ENCODE measurements at regions not wholly inside any gene's neighbourhood (a gene's known extent, or its start where the extent isn't known, plus 50 kb on each side); places are given as distances from the start of the nearest gene placed in this dataset.

DNA sequence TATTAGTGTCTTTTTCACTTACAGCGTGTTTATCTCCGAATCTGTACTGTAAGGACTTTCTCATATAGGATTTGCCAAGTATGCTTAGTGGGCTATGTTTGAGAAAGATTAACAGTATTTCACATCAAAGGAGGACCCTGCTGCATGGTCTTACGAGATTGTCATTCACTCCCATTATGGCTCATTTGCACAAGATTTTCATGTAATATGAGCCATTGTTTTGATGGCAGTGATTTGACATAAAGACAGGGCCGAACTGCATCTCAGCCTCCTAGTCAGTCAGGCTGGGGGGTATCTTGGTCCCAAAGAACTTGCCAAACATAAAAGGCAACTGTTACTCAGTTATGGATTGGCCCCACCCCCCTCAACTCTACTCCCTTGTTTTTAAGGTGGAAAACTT, 205.9 kb downstream of the ZIC1 start (continued):
- TF ChIP-seq, protein P1, sequence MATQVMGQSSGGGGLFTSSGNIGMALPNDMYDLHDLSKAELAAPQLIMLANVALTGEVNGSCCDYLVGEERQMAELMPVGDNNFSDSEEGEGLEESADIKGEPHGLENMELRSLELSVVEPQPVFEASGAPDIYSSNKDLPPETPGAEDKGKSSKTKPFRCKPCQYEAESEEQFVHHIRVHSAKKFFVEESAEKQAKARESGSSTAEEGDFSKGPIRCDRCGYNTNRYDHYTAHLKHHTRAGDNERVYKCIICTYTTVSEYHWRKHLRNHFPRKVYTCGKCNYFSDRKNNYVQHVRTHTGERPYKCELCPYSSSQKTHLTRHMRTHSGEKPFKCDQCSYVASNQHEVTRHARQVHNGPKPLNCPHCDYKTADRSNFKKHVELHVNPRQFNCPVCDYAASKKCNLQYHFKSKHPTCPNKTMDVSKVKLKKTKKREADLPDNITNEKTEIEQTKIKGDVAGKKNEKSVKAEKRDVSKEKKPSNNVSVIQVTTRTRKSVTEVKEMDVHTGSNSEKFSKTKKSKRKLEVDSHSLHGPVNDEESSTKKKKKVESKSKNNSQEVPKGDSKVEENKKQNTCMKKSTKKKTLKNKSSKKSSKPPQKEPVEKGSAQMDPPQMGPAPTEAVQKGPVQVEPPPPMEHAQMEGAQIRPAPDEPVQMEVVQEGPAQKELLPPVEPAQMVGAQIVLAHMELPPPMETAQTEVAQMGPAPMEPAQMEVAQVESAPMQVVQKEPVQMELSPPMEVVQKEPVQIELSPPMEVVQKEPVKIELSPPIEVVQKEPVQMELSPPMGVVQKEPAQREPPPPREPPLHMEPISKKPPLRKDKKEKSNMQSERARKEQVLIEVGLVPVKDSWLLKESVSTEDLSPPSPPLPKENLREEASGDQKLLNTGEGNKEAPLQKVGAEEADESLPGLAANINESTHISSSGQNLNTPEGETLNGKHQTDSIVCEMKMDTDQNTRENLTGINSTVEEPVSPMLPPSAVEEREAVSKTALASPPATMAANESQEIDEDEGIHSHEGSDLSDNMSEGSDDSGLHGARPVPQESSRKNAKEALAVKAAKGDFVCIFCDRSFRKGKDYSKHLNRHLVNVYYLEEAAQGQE (IDR thresholded peaks at IDR 0.05; ENCODE audit: unreplicated experiment): no peak
- no peak for TF ChIP-seq ZNF331 (CRISPR knock-in tag; IDR thresholded peaks at IDR 0.05; ENCODE audit: low read depth)
- no peak for TF ChIP-seq CREB1 (CRISPR knock-in tag; IDR thresholded peaks at IDR 0.05; ENCODE audit: low read depth)
- TF ChIP-seq, protein P2, sequence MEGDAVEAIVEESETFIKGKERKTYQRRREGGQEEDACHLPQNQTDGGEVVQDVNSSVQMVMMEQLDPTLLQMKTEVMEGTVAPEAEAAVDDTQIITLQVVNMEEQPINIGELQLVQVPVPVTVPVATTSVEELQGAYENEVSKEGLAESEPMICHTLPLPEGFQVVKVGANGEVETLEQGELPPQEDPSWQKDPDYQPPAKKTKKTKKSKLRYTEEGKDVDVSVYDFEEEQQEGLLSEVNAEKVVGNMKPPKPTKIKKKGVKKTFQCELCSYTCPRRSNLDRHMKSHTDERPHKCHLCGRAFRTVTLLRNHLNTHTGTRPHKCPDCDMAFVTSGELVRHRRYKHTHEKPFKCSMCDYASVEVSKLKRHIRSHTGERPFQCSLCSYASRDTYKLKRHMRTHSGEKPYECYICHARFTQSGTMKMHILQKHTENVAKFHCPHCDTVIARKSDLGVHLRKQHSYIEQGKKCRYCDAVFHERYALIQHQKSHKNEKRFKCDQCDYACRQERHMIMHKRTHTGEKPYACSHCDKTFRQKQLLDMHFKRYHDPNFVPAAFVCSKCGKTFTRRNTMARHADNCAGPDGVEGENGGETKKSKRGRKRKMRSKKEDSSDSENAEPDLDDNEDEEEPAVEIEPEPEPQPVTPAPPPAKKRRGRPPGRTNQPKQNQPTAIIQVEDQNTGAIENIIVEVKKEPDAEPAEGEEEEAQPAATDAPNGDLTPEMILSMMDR (conservative IDR thresholded peaks at IDR 0.05; ENCODE audit: low read depth in 2 of 2): no peak

DNA sequence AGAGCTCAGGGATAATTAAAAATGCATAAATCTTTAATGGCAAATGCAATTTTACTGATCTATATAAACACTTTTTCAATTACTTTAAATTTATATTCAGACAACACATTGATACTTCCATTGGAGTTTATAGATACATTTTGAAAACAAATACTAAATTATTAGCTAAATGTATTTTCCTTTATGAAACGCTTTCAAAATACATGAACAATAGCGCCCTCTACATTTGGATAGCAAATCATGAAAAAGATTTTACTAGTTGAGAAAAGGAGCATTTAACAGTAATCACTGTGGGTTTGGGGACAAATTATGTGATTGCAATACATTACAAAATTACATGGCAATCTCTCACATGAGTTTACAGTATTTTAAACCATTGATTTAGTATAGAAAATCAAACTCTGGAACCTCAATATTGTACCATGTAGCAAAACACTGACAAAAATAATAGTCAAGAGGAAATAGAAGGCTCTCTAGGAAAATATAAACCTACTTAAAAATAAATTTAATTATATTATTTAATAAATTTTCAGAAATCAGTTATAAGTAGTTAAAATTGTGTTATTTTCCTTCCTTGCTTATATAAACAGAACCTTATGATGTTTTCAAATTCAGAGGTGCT, 207.9 kb downstream of the ZIC1 start:
- no peaks in the 10 kb centered on the region for H4K20me1 ChIP-seq (replicated peaks; ENCODE audit: insufficient read depth)
- Mint-ChIP-seq H3K9me3 (no peaks in the 10 kb centered on the region), H3K27me3 (ENCODE audit: insufficient read depth, low read depth, poor library complexity) (no peaks in the 10 kb centered on the region), H3K27ac (no peak overlapping the region), H3K4me1 (peaks cover 33% of the 10 kb centered on the region), H3K4me3 (no peak overlapping the region), H3K36me3 (ENCODE audit: low read depth) (no peaks in the 10 kb centered on the region)
- H3K4me2 ChIP-seq: no peak overlapping the region
- no peaks in the 10 kb centered on the region for H3K79me2 ChIP-seq (replicated peaks; ENCODE audit: insufficient read depth)
- no peaks in the 10 kb centered on the region for H3K27me3 ChIP-seq (ENCODE audit: insufficient read depth)
- H3K27ac ChIP-seq (ENCODE audit: low read depth): no peak overlapping the region
- H3K36me3 ChIP-seq (ENCODE audit: insufficient read depth): no peaks in the 10 kb centered on the region
- TF ChIP-seq, protein P2 (conservative IDR thresholded peaks at IDR 0.05; ENCODE audit: low read depth in 2 of 2): peak in 1 of 2 experiments; percentile 96; a peak in 3 of 4 replicates
- TF ChIP-seq, protein P3, sequence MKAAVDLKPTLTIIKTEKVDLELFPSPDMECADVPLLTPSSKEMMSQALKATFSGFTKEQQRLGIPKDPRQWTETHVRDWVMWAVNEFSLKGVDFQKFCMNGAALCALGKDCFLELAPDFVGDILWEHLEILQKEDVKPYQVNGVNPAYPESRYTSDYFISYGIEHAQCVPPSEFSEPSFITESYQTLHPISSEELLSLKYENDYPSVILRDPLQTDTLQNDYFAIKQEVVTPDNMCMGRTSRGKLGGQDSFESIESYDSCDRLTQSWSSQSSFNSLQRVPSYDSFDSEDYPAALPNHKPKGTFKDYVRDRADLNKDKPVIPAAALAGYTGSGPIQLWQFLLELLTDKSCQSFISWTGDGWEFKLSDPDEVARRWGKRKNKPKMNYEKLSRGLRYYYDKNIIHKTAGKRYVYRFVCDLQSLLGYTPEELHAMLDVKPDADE (IDR thresholded peaks at IDR 0.05): no peak
- TF ChIP-seq ZNF114 (CRISPR knock-in tag; IDR thresholded peaks at IDR 0.05): no peak
- no peak for TF ChIP-seq EZH2phosphoT487 (IDR thresholded peaks at IDR 0.05; ENCODE audit: unreplicated experiment)
- TF ChIP-seq EZH2 (IDR thresholded peaks at IDR 0.05; ENCODE audit: low read depth, unreplicated experiment): no peak
- no peak for TF ChIP-seq POLR2AphosphoS5 (IDR thresholded peaks at IDR 0.05; ENCODE audit: low read depth)
- no peak overlapping the region for H3K4me3 ChIP-seq
- no peaks in the 10 kb centered on the region for H3F3A ChIP-seq (replicated peaks; ENCODE audit: low read depth)
- DNase-seq (ENCODE audit: low spot score) (peak; percentile 77), ATAC-seq (no peak)
- H2AFZ ChIP-seq: no peak overlapping the region
- H3K4me1 ChIP-seq (ENCODE audit: insufficient read depth): peaks cover 22% of the 10 kb centered on the region
- H3K9me2 ChIP-seq (ENCODE audit: insufficient read depth): no peaks in the 10 kb centered on the region

All from GM23338 (cell line).